SKM-1 treated with dmso at 0.1 percent for 144 hours (cell line): ENCODE measurements at regions not wholly inside any gene's neighbourhood (a gene's known extent, or its start where the extent isn't known, plus 50 kb on each side); places are given as distances from the start of the nearest gene placed in this dataset.

ENCODE experiments used
- DNase-seq: peaks from one replicate; lab custom pipeline; 2025; ENCODE audit not compliant: unreplicated experiment; lab: John Stamatoyannopoulos, UW

- no peak for DNase-seq
Measured at GRCh38 chr9:117488659-117489058, 73.8 kb upstream of the ASTN2 start.

DNA sequence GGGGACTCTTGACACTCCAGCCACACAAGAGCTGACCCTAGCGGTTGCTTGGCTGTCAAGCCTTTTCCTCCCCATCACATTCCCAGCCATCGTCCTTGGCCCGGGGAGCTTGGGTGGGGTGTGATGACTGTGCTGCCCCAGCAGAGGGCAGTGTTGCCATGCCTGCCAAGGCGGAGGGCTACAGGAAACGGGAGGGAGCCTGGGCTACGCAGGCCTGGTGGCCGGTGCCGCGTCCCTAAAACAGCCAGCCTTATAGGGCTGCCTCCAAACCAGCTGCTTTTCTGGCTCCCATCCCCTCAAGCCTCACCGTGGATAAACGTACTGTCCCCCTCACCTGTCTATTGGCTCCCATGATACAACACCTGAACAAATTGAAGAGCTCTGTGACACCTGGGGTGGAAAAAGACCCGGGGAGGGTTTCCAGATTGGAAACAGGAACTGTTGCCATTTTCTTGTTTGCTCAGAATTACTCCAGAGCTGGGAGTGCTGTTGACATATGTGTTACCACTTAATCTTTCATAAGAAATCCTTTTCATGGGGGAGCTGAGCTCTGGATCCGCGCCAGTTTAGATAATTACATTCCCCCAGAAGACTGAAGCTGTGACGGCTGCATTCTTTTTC is 72.8 kb upstream of the ASTN2 start:
- peak; percentile 45 for DNase-seq

- no peak for DNase-seq
Measured at GRCh38 chr9:117486426-117486825, 71.6 kb upstream of the ASTN2 start.

- no peak for DNase-seq
Measured at GRCh38 chr9:117485176-117485575, 70.3 kb upstream of the ASTN2 start.

- DNase-seq, result no peak
Measured at GRCh38 chr9:117480729-117481128, 65.9 kb upstream of the ASTN2 start.

DNA sequence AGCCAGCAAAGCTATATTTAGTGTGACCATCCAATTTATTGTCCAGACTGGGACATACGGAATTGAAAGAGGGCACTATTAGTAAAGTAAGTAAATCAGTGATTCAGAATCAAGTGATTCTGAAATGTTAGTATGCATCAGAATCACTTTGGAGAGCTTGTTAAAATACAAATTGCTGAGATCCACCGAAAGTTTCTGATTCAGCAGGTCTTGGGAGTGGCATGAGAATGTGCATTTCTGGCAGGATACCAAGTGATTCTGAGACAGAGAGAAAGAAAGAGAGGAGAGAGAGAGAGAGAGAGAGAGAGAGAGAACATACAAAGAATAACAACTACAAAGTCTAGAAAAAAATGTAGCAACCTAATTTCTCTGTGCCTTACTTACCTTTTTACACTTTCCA is 65.4 kb upstream of the ASTN2 start:
- DNase-seq, result no peak

- no peak for DNase-seq
Measured at GRCh38 chr9:117473293-117473692, 58.4 kb upstream of the ASTN2 start.

GRCh38 chr9:117470902-117471301 is 56.0 kb upstream of the ASTN2 start:
- DNase-seq, result no peak

DNA sequence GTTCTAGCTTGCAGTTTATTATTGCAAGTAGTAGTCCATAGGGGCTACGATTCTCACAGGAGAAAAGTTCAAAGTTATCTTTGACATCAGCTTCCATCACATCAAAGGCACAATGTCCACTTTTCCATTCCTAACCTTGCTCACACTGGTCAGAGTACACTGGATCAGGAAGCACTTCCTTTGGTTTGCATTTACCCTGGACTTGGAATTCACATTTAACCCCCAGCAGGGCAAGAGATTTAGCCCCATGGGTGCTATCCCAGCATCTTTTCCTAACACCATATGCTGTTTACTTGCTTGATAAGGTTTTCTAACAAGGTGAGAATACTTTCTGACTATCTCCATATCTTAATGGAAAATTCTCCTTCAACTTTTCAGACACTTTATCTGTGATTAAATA is 55.6 kb upstream of the ASTN2 start:
- DNase-seq, result no peak

DNA sequence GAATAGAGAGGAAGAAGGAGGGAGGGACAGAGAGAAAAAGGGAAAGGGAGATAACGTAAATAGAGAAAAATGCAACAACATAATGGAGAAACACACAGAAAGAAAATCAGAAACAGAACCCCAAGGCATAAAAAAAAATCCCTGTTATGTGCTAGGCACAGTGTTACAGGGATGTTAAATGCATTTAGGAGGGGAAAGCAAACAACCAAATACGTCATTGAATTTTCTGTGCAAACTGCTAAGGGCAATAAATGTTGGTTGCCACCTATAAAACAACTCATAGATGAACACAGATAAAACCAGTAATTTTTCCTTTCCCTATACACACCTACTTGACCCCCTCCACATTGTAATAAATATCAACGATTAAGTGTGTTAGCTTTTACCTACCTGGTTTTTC is 51.3 kb upstream of the ASTN2 start:
- no peak for DNase-seq

- no peak for DNase-seq
Measured at GRCh38 chr9:117465706-117466105, 50.8 kb upstream of the ASTN2 start.

GRCh38 chr9:117464941-117465616 is 50.2 kb upstream of the ASTN2 start:
- no peak for DNase-seq
